ENCODE measurements at regions not wholly inside any gene's neighbourhood (a gene's known extent, or its start where the extent isn't known, plus 50 kb on each side); places are given as distances from the start of the nearest gene placed in this dataset.

- Histone ChIP-seq H3K4me1 (replicated peaks in 1 of 2) (no peaks in the 10 kb centered on the region), H3K27me3 (no peaks in the 10 kb centered on the region), H3K9me3 (replicated peaks in 1 of 3) (no peaks in the 10 kb centered on the region), H3K27ac (no peak overlapping the region), H3K36me3 (replicated peaks in 1 of 2) (no peaks in the 10 kb centered on the region), H3K4me3 (no peak overlapping the region)
- DNase-seq = no peak
- TF ChIP-seq CTCF (IDR thresholded peaks at IDR 0.05) (no peak), POLR2A (IDR thresholded peaks at IDR 0.05) (no peak)
- intact Hi-C loops (cut with DNase I) = no loop called here
These were observed 113.4 kb downstream of the SCP2D1 start for GRCh38 chr20:18926965-18927364.

GRCh38 chr20:18928626-18929025 lies 115.0 kb downstream of the SCP2D1 start:
- Histone ChIP-seq H3K27ac (no peak overlapping the region), H3K27me3 (no peaks in the 10 kb centered on the region), H3K36me3 (replicated peaks in 1 of 2) (no peaks in the 10 kb centered on the region), H3K4me3 (no peak overlapping the region), H3K9me3 (replicated peaks in 1 of 3) (no peaks in the 10 kb centered on the region), H3K4me1 (replicated peaks in 1 of 2) (no peaks in the 10 kb centered on the region)
- TF ChIP-seq POLR2A (IDR thresholded peaks at IDR 0.05) (no peak), CTCF (IDR thresholded peaks at IDR 0.05) (no peak)
- DNase-seq = no peak
- intact Hi-C loops (cut with DNase I) = no loop called here

DNA sequence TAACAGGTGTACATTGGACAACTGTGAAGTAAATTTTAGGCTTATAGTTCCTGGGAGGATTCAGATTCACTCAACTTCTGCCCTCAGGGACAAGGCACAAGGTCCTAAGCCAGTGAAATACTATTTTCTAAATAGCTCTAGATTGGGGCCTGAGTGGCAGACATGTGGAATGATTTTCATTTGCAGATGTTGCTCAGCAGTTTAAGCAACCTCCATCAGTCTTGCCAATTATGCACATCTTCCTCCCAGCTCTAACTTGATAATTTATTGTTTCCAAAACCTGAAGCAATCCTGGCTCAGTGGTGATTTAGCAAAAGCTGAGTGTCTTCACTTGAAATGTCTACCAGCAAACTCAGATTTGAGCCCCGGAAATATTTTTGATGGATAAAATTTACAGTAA lies 116.2 kb downstream of the SCP2D1 start:
- no peaks in the 10 kb centered on the region for H3K36me3 ChIP-seq (replicated peaks in 1 of 2)
- H3K27ac ChIP-seq = no peak overlapping the region
- no peaks in the 10 kb centered on the region for H3K4me1 ChIP-seq (replicated peaks in 1 of 2)
- 87 to 95% (median 91%) methylated on average over 1 of the region's 1 CpG for WGBS, 4 donors
- intact Hi-C loops (cut with DNase I) = no loop called here
- no peak overlapping the region for H3K4me3 ChIP-seq
- TF ChIP-seq POLR2A (IDR thresholded peaks at IDR 0.05) (no peak), CTCF (IDR thresholded peaks at IDR 0.05) (no peak)
- H3K27me3 ChIP-seq = no peaks in the 10 kb centered on the region
- no peak for DNase-seq
- no peaks in the 10 kb centered on the region for H3K9me3 ChIP-seq (replicated peaks in 1 of 3)

DNA sequence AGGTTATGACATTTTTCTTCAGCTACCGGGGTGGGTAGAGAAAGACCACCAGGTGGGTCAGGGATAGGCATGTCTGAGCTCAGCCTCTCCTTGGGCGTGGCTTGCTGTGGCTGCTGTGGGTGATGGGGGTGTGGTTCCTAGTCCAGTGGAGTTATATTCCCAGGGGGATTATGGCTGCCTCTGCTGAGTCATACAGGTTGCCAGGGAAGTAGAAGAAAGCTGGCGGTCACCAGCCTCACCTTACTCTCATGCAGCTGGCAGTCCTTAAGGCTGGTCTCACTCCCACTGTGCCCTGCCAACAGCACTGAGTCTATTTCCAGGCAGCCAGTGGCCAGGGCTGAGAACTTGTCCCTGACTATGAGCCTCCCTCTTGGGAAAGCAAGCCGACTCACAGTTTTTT lies 130.0 kb downstream of the SCP2D1 start:
- intact Hi-C loops (cut with DNase I) = no loop called here
- no peak for DNase-seq

More for the DNA sequence above, 130.0 kb downstream of the SCP2D1 start:
- 87 to 92% (median 89%) methylated on average over 3 to 4 of the region's 4 CpGs for WGBS, 4 donors
- Histone ChIP-seq H3K36me3 (replicated peaks in 1 of 2) (no peaks in the 10 kb centered on the region), H3K27ac (no peak overlapping the region), H3K27me3 (no peaks in the 10 kb centered on the region), H3K4me3 (no peak overlapping the region), H3K4me1 (replicated peaks in 1 of 2) (no peaks in the 10 kb centered on the region), H3K9me3 (replicated peaks in 1 of 3) (no peaks in the 10 kb centered on the region)
- no peak for TF ChIP-seq POLR2A (IDR thresholded peaks at IDR 0.05)
- no peak for TF ChIP-seq CTCF (IDR thresholded peaks at IDR 0.05)

Data from adrenal gland (tissue), 9 donors.